PFSK-1 (cell line): ENCODE measurements at regions not wholly inside any gene's neighbourhood (a gene's known extent, or its start where the extent isn't known, plus 50 kb on each side); places are given as distances from the start of the nearest gene placed in this dataset.

Experiments used
- FOXP2 ChIP-seq: optimal IDR thresholded peaks from 2 replicates; pipeline ENCODE3; 2011; ENCODE audit warnings: borderline replicate concordance, control low read depth, inconsistent platforms; ENCODE audit not compliant: insufficient read depth; ENCODE audit errors: extremely low read length, extremely low read depth
- POLR2AphosphoS5 ChIP-seq: IDR thresholded peaks from 2 replicates; pipeline ENCODE4 v1.6.1; 2012; ENCODE audit warnings: low read depth, mild to moderate bottlenecking, control low read depth, low read length, moderate library complexity
- REST ChIP-seq, 2 experiments: IDR thresholded peaks; 2 replicates each; pipeline versions ENCODE4 v1.6.1 to v1.8.0; 2011 to 2012; ENCODE audit warnings: low read depth in 2 of 2, low read length in 2 of 2, control low read depth in 1 of 2, inconsistent platforms in 1 of 2, mild to moderate bottlenecking in 1 of 2, moderate library complexity in 1 of 2; ENCODE audit not compliant: insufficient read depth in 1 of 2
- SIN3A ChIP-seq: IDR thresholded peaks from 2 replicates; pipeline ENCODE4 v1.6.1; 2012; ENCODE audit warnings: mild to moderate bottlenecking, low read length, moderate library complexity, borderline replicate concordance; ENCODE audit not compliant: insufficient read depth
- TAF1 ChIP-seq: IDR thresholded peaks from 2 replicates; pipeline ENCODE4 v1.6.1; 2012; ENCODE audit warnings: low read length, control low read depth, borderline replicate concordance; ENCODE audit not compliant: insufficient read depth

- TF ChIP-seq FOXP2 (no peak), REST (IDR thresholded peaks at IDR 0.05; ENCODE audit: insufficient read depth in 1 of 2, low read depth in 2 of 2, low read length in 2 of 2) (no peak), TAF1 (no peak), POLR2AphosphoS5 (no peak), SIN3A (no peak)
These were observed 494.2 kb upstream of the PROK2 start for GRCh38 chr3:72279068-72279604.

GRCh38 chr3:72278349-72279067 is 493.6 kb upstream of the PROK2 start:
- TF ChIP-seq TAF1 (no peak), POLR2AphosphoS5 (no peak), SIN3A (no peak), REST (IDR thresholded peaks at IDR 0.05; ENCODE audit: insufficient read depth in 1 of 2, low read depth in 2 of 2, low read length in 2 of 2) (no peak), FOXP2 (no peak)

GRCh38 chr3:72277710-72278109 is 492.8 kb upstream of the PROK2 start:
- no peak for TF ChIP-seq SIN3A
- no peak for TF ChIP-seq POLR2AphosphoS5
- no peak for TF ChIP-seq FOXP2

GRCh38 chr3:72276806-72277205 is 491.9 kb upstream of the PROK2 start:
- TF ChIP-seq TAF1 (no peak), POLR2AphosphoS5 (no peak), SIN3A (no peak), REST (IDR thresholded peaks at IDR 0.05; ENCODE audit: insufficient read depth in 1 of 2, low read depth in 2 of 2, low read length in 2 of 2) (no peak), FOXP2 (no peak)

GRCh38 chr3:72275331-72275751 is 490.4 kb upstream of the PROK2 start:
- no peak for TF ChIP-seq FOXP2
- no peak for TF ChIP-seq POLR2AphosphoS5
- no peak for TF ChIP-seq TAF1
- TF ChIP-seq REST (IDR thresholded peaks at IDR 0.05; ENCODE audit: insufficient read depth in 1 of 2, low read depth in 2 of 2, low read length in 2 of 2): no peak
- TF ChIP-seq SIN3A: no peak
